ENCODE measurements at regions not wholly inside any gene's neighbourhood (a gene's known extent, or its start where the extent isn't known, plus 50 kb on each side); places are given as distances from the start of the nearest gene placed in this dataset.

- no peak overlapping the region for H3K27ac ChIP-seq
These were observed 622.6 kb downstream of the LRFN5 start for GRCh38 chr14:42229294-42229693.

GRCh38 chr14:42228611-42229010 is 621.9 kb downstream of the LRFN5 start:
- no peak overlapping the region for H3K27ac ChIP-seq
- TF ChIP-seq ZFX (IDR thresholded peaks at IDR 0.05): no peak
- TF ChIP-seq CTCF (conservative IDR thresholded peaks at IDR 0.05): no peak

More at GRCh38 chr14:42229294-42229693, 622.6 kb downstream of the LRFN5 start:
- no peak for TF ChIP-seq ZFX (IDR thresholded peaks at IDR 0.05)
- no peak for TF ChIP-seq CTCF (conservative IDR thresholded peaks at IDR 0.05)

GRCh38 chr14:42224053-42224888 is 617.6 kb downstream of the LRFN5 start:
- no peak for TF ChIP-seq ZFX (IDR thresholded peaks at IDR 0.05)
- peak; percentile 93 for TF ChIP-seq CTCF (conservative IDR thresholded peaks at IDR 0.05)
- no peak overlapping the region for H3K27ac ChIP-seq

- no peak overlapping the region for H3K27ac ChIP-seq
- TF ChIP-seq CTCF (conservative IDR thresholded peaks at IDR 0.05) (no peak), ZFX (IDR thresholded peaks at IDR 0.05) (no peak)
These were observed 616.3 kb downstream of the LRFN5 start for GRCh38 chr14:42222924-42223471.

GRCh38 chr14:42214981-42215491 is 608.4 kb downstream of the LRFN5 start:
- no peak overlapping the region for H3K27ac ChIP-seq
- TF ChIP-seq ZFX (IDR thresholded peaks at IDR 0.05): no peak
- TF ChIP-seq CTCF (conservative IDR thresholded peaks at IDR 0.05): no peak

GRCh38 chr14:42200957-42201356 is 594.3 kb downstream of the LRFN5 start:
- TF ChIP-seq CTCF (conservative IDR thresholded peaks at IDR 0.05) (no peak), ZFX (IDR thresholded peaks at IDR 0.05) (no peak)

GRCh38 chr14:42198010-42198409 is 591.3 kb downstream of the LRFN5 start:
- H3K27ac ChIP-seq: no peak overlapping the region
- TF ChIP-seq ZFX (IDR thresholded peaks at IDR 0.05) (no peak), CTCF (conservative IDR thresholded peaks at IDR 0.05) (no peak)

More at GRCh38 chr14:42200957-42201356, 594.3 kb downstream of the LRFN5 start:
- no peak overlapping the region for H3K27ac ChIP-seq
